Mesenchymal stem cell (in vitro differentiated cells and primary cell): ENCODE measurements at regions not wholly inside any gene's neighbourhood (a gene's known extent, or its start where the extent isn't known, plus 50 kb on each side); places are given as distances from the start of the nearest gene placed in this dataset.

ENCODE experiments used
- DNase-seq: peaks from one replicate; pipeline ENCODE4 v3.0.0-alpha.2; 2013
- H2AFZ ChIP-seq: one replicate; pipeline ENCODE4 v1.6.1; 2013; ENCODE audit warnings: low read depth, mild to moderate bottlenecking, control low read depth, inconsistent platforms, low read length, moderate library complexity
- H2AK5ac ChIP-seq: 2 replicates; pipeline ENCODE4 v1.6.1; 2013; ENCODE audit warnings: low read length, moderate library complexity, mild to moderate bottlenecking, inconsistent platforms; ENCODE audit not compliant: severe bottlenecking
- H2BK120ac ChIP-seq: one replicate; pipeline ENCODE4 v1.6.1; 2013; ENCODE audit warnings: low read depth, mild to moderate bottlenecking, inconsistent platforms, low read length, moderate library complexity
- H2BK12ac ChIP-seq, 2 experiments: one replicate each; pipeline ENCODE4 v1.6.1; 2013; ENCODE audit warnings: inconsistent platforms in 2 of 2, low read length in 2 of 2, mild to moderate bottlenecking in 2 of 2, moderate library complexity in 2 of 2, control low read depth in 1 of 2
- H2BK15ac ChIP-seq: one replicate; pipeline ENCODE4 v1.6.1; 2013; ENCODE audit warnings: mild to moderate bottlenecking, low read depth, inconsistent platforms; ENCODE audit not compliant: poor library complexity, severe bottlenecking
- H2BK5ac ChIP-seq: 2 replicates; pipeline ENCODE4 v1.6.1; 2013; ENCODE audit warnings: low read depth, mild to moderate bottlenecking, low read length, control low read depth, inconsistent platforms; ENCODE audit not compliant: poor library complexity, severe bottlenecking
- H3K14ac ChIP-seq, 2 experiments: one replicate each; pipeline ENCODE4 v1.6.1; 2013; ENCODE audit warnings: inconsistent platforms in 2 of 2, low read length in 2 of 2, control low read depth in 1 of 2, mild to moderate bottlenecking in 1 of 2, moderate library complexity in 1 of 2
- H3K18ac ChIP-seq, 2 experiments: one replicate each; pipeline ENCODE4 v1.6.1; 2013; ENCODE audit warnings: inconsistent platforms in 2 of 2, low read length in 2 of 2, control low read depth in 1 of 2, low read depth in 1 of 2, mild to moderate bottlenecking in 1 of 2
- H3K23ac ChIP-seq, 2 experiments: one replicate each; pipeline ENCODE4 v1.6.1; 2013; ENCODE audit warnings: inconsistent platforms in 2 of 2, low read length in 2 of 2, mild to moderate bottlenecking in 2 of 2, moderate library complexity in 2 of 2, control low read depth in 1 of 2
- H3K27ac ChIP-seq: 2 replicates; pipeline ENCODE4 v1.5.1; 2013; ENCODE audit warnings: mild to moderate bottlenecking, moderate library complexity, low read length, control low read depth, inconsistent platforms; ENCODE audit not compliant: poor library complexity, severe bottlenecking
- H3K27me3 ChIP-seq, 2 experiments: 2 replicates each; pipeline versions ENCODE4 v1.6.1 to v1.7.0; 2013; ENCODE audit warnings: low read length in 2 of 2, mild to moderate bottlenecking in 2 of 2, moderate library complexity in 2 of 2, control low read depth in 1 of 2, inconsistent platforms in 1 of 2; ENCODE audit not compliant: control insufficient read depth in 1 of 2, insufficient read depth in 1 of 2
- H3K36me3 ChIP-seq, 2 experiments: 2 replicates each; pipeline versions ENCODE4 v1.6.1 to v1.7.0; 2013; ENCODE audit warnings: low read length in 2 of 2, control low read depth in 1 of 2, inconsistent platforms in 1 of 2, low read depth in 1 of 2, mild to moderate bottlenecking in 1 of 2; ENCODE audit not compliant: insufficient read depth in 2 of 2, control insufficient read depth in 1 of 2
- H3K4ac ChIP-seq, 2 experiments: one replicate each; pipeline ENCODE4 v1.6.1; 2013; ENCODE audit warnings: inconsistent platforms in 2 of 2, low read length in 2 of 2, mild to moderate bottlenecking in 2 of 2, moderate library complexity in 2 of 2, control low read depth in 1 of 2, low read depth in 1 of 2
- H3K4me1 ChIP-seq: 2 replicates; pipeline ENCODE4 v1.6.1; 2013; ENCODE audit warnings: low read depth, low read length, control low read depth; ENCODE audit not compliant: control insufficient read depth, insufficient read depth
- H3K4me2 ChIP-seq: 2 replicates; pipeline ENCODE4 v1.6.1; 2013; ENCODE audit warnings: low read length, mild to moderate bottlenecking, inconsistent platforms; ENCODE audit not compliant: poor library complexity, severe bottlenecking
- H3K4me3 ChIP-seq, 2 experiments: 2 replicates each; pipeline versions ENCODE4 v1.5.1 to v1.7.0; 2013; ENCODE audit warnings: low read length in 2 of 2, mild to moderate bottlenecking in 2 of 2, control low read depth in 1 of 2, low read depth in 1 of 2; ENCODE audit not compliant: insufficient read depth in 1 of 2
- H3K79me1 ChIP-seq: replicated peaks from 2 replicates; pipeline ENCODE4 v1.6.1; 2013; ENCODE audit warnings: mild to moderate bottlenecking, control low read depth, low read length, inconsistent platforms; ENCODE audit not compliant: poor library complexity, severe bottlenecking
- H3K9ac ChIP-seq: 2 replicates; pipeline ENCODE4 v1.7.0; 2013; ENCODE audit warnings: mild to moderate bottlenecking, low read length, moderate library complexity
- H3K9me3 ChIP-seq: 2 replicates; pipeline ENCODE4 v1.7.0; 2013; ENCODE audit warnings: mild to moderate bottlenecking, low read length; ENCODE audit not compliant: control insufficient read depth
- H4K8ac ChIP-seq: one replicate; pipeline ENCODE4 v1.6.1; 2013; ENCODE audit warnings: inconsistent platforms, mild to moderate bottlenecking, low read length, moderate library complexity
- H4K91ac ChIP-seq: one replicate; pipeline ENCODE4 v1.6.1; 2013; ENCODE audit warnings: mild to moderate bottlenecking, low read length, inconsistent platforms
- WGBS: methylation state at CpG from one replicate; pipeline ENCODE4 v1.1.7; 2013; ENCODE audit warnings: mixed read lengths; 5-methylcytosine and 5-hydroxymethylcytosine counted together

- Histone ChIP-seq H3K4me3 (no peak overlapping the region), H2BK5ac (no peak overlapping the region)
Observed at GRCh38 chr15:38961456-38961855, 396.8 kb upstream of the RASGRP1 start.

GRCh38 chr15:38961931-38962330 is 397.3 kb upstream of the RASGRP1 start:
- no peak overlapping the region for H3K4me2 ChIP-seq
- H3K4me3 ChIP-seq = no peak overlapping the region
- H3K23ac ChIP-seq = no peak overlapping the region
- H3K9me3 ChIP-seq = no peaks in the 10 kb centered on the region
- H3K27me3 ChIP-seq = no peaks in the 10 kb centered on the region
- no peaks in the 10 kb centered on the region for H3K4me1 ChIP-seq
- H4K8ac ChIP-seq = no peak overlapping the region
- H3K18ac ChIP-seq = no peak overlapping the region
- DNase-seq = no peak
- H2AFZ ChIP-seq = no peak overlapping the region
- no peak overlapping the region for H3K27ac ChIP-seq
- H3K14ac ChIP-seq = no peak overlapping the region
- no peak overlapping the region for H2BK15ac ChIP-seq
- H4K91ac ChIP-seq = no peak overlapping the region
- no peak overlapping the region for H3K9ac ChIP-seq
- no peak overlapping the region for H3K4ac ChIP-seq
- H2AK5ac ChIP-seq = no peak overlapping the region
- WGBS = 99% methylated on average over 2 of the region's 2 CpGs
- no peak overlapping the region for H2BK120ac ChIP-seq
- H3K36me3 ChIP-seq = no peaks in the 10 kb centered on the region
- H2BK12ac ChIP-seq = no peak overlapping the region
- H3K79me1 ChIP-seq = no peaks in the 10 kb centered on the region
- no peak overlapping the region for H2BK5ac ChIP-seq

More at GRCh38 chr15:38961456-38961855, 396.8 kb upstream of the RASGRP1 start:
- Histone ChIP-seq H3K23ac (no peak overlapping the region), H3K18ac (no peak overlapping the region), H3K4me2 (no peak overlapping the region), H2BK15ac (no peak overlapping the region), H4K8ac (no peak overlapping the region), H2AK5ac (no peak overlapping the region), H3K9me3 (no peaks in the 10 kb centered on the region), H2AFZ (no peak overlapping the region), H3K9ac (no peak overlapping the region), H4K91ac (no peak overlapping the region), H3K4me1 (no peaks in the 10 kb centered on the region), H2BK12ac (no peak overlapping the region), H3K27ac (no peak overlapping the region), H3K27me3 (no peaks in the 10 kb centered on the region), H3K79me1 (no peaks in the 10 kb centered on the region), H3K36me3 (no peaks in the 10 kb centered on the region), H3K14ac (no peak overlapping the region), H3K4ac (no peak overlapping the region), H2BK120ac (no peak overlapping the region)
- no CpG with 5 or more reads among the region's 2 CpGs for WGBS
- no peak for DNase-seq

- Histone ChIP-seq H3K36me3 (no peaks in the 10 kb centered on the region), H2BK5ac (no peak overlapping the region)
Observed at GRCh38 chr15:38972831-38973230, 408.2 kb upstream of the RASGRP1 start.

GRCh38 chr15:38975282-38975990 is 410.8 kb upstream of the RASGRP1 start:
- no peak overlapping the region for H2BK15ac ChIP-seq
- H3K4me2 ChIP-seq = no peak overlapping the region
- WGBS = 88% methylated on average over 3 of the region's 5 CpGs
- no peak overlapping the region for H3K18ac ChIP-seq
- H3K14ac ChIP-seq = no peak overlapping the region
- no peak overlapping the region for H2BK12ac ChIP-seq
- no peak overlapping the region for H4K8ac ChIP-seq
- DNase-seq = no peak
- H2AFZ ChIP-seq = no peak overlapping the region
- no peaks in the 10 kb centered on the region for H3K79me1 ChIP-seq
- no peak overlapping the region for H3K23ac ChIP-seq
- H2BK5ac ChIP-seq = no peak overlapping the region
- H3K4me3 ChIP-seq = no peak overlapping the region
- H3K4me1 ChIP-seq = peaks cover 1% of the 10 kb centered on the region
- peaks cover 15% of the 10 kb centered on the region for H3K9me3 ChIP-seq
- peak overlapping the region; percentile 96 for H2AK5ac ChIP-seq
- no peak overlapping the region for H3K9ac ChIP-seq
- no peaks in the 10 kb centered on the region for H3K36me3 ChIP-seq
- H4K91ac ChIP-seq = no peak overlapping the region
- no peak overlapping the region for H3K27ac ChIP-seq
- H3K27me3 ChIP-seq = no peaks in the 10 kb centered on the region
- H3K4ac ChIP-seq = no peak overlapping the region
- H2BK120ac ChIP-seq = no peak overlapping the region

More at GRCh38 chr15:38972831-38973230, 408.2 kb upstream of the RASGRP1 start:
- Histone ChIP-seq H3K14ac (no peak overlapping the region), H4K91ac (no peak overlapping the region), H2BK12ac (no peak overlapping the region), H2BK15ac (no peak overlapping the region), H3K79me1 (no peaks in the 10 kb centered on the region), H3K4me1 (peaks cover 1% of the 10 kb centered on the region), H4K8ac (no peak overlapping the region), H3K4me3 (no peak overlapping the region), H2AFZ (no peak overlapping the region), H2BK120ac (no peak overlapping the region), H3K9ac (no peak overlapping the region), H3K18ac (no peak overlapping the region), H3K4me2 (no peak overlapping the region), H3K4ac (no peak overlapping the region), H3K27me3 (no peaks in the 10 kb centered on the region), H3K27ac (peak overlapping the region; percentile 63), H3K23ac (no peak overlapping the region), H3K9me3 (peaks cover 5% of the 10 kb centered on the region), H2AK5ac (no peak overlapping the region)
- WGBS = 91% methylated on average over 2 of the region's 4 CpGs
- no peak for DNase-seq
